ENCODE measurements at regions not wholly inside any gene's neighbourhood (a gene's known extent, or its start where the extent isn't known, plus 50 kb on each side); places are given as distances from the start of the nearest gene placed in this dataset.

GRCh38 chr2:6071519-6071918, 379.3 kb downstream of the SOX11 start:
- DNase-seq = no peak

GRCh38 chr2:6072276-6072675, 380.1 kb downstream of the SOX11 start:
- no peak for DNase-seq

GRCh38 chr2:6072768-6073167, 380.6 kb downstream of the SOX11 start:
- no peak for DNase-seq

GRCh38 chr2:6073191-6074088, 381.3 kb downstream of the SOX11 start:
- no peak for DNase-seq

GRCh38 chr2:6074089-6074643, 382.0 kb downstream of the SOX11 start:
- DNase-seq = no peak

GRCh38 chr2:6077585-6077984, 385.4 kb downstream of the SOX11 start:
- no peak for DNase-seq

- no peak for DNase-seq
Observed at GRCh38 chr2:6078414-6078813, 386.2 kb downstream of the SOX11 start.

GRCh38 chr2:6079405-6079804, 387.2 kb downstream of the SOX11 start:
- DNase-seq = no peak

GRCh38 chr2:6080932-6081753, 389.0 kb downstream of the SOX11 start:
- DNase-seq = no peak

GRCh38 chr2:6081955-6082624, 389.9 kb downstream of the SOX11 start:
- no peak for DNase-seq

- DNase-seq = no peak
Observed at GRCh38 chr2:6082625-6083018, 390.4 kb downstream of the SOX11 start.

- no peak for DNase-seq
Observed at GRCh38 chr2:6083136-6083535, 391.0 kb downstream of the SOX11 start.

GRCh38 chr2:6089474-6089873, 397.3 kb downstream of the SOX11 start:
- DNase-seq = no peak

GRCh38 chr2:6103372-6103771, 411.2 kb downstream of the SOX11 start:
- no peak for DNase-seq

- DNase-seq = no peak
Observed at GRCh38 chr2:6103949-6104348, 411.8 kb downstream of the SOX11 start.

- no peak for DNase-seq
Observed at GRCh38 chr2:6107290-6107689, 415.1 kb downstream of the SOX11 start.

- no peak for DNase-seq
Observed at GRCh38 chr2:6109831-6110230, 417.6 kb downstream of the SOX11 start.

- DNase-seq = no peak
Observed at GRCh38 chr2:6111781-6112261, 419.6 kb downstream of the SOX11 start.

- DNase-seq = no peak
Observed at GRCh38 chr2:6113786-6114185, 421.6 kb downstream of the SOX11 start.

- no peak for DNase-seq
Observed at GRCh38 chr2:6127718-6128117, 435.5 kb downstream of the SOX11 start.

GRCh38 chr2:6139142-6139541, 447.0 kb downstream of the SOX11 start:
- DNase-seq = no peak

GRCh38 chr2:6139916-6140315, 447.7 kb downstream of the SOX11 start:
- DNase-seq = no peak

GRCh38 chr2:6140509-6140908, 448.3 kb downstream of the SOX11 start:
- no peak for DNase-seq

Measured in activated CD4-positive, alpha-beta T cell treated with anti-CD3 and anti-CD28 coated beads, Interleukin-2, amount 50 U/mL, for 16 hours (primary cell).